ENCODE measurements at regions not wholly inside any gene's neighbourhood (a gene's known extent, or its start where the extent isn't known, plus 50 kb on each side); places are given as distances from the start of the nearest gene placed in this dataset.

GRCh38 chr7:83301416-83301815 lies 138.7 kb upstream of the PCLO start:
- TF ChIP-seq, protein P1, sequence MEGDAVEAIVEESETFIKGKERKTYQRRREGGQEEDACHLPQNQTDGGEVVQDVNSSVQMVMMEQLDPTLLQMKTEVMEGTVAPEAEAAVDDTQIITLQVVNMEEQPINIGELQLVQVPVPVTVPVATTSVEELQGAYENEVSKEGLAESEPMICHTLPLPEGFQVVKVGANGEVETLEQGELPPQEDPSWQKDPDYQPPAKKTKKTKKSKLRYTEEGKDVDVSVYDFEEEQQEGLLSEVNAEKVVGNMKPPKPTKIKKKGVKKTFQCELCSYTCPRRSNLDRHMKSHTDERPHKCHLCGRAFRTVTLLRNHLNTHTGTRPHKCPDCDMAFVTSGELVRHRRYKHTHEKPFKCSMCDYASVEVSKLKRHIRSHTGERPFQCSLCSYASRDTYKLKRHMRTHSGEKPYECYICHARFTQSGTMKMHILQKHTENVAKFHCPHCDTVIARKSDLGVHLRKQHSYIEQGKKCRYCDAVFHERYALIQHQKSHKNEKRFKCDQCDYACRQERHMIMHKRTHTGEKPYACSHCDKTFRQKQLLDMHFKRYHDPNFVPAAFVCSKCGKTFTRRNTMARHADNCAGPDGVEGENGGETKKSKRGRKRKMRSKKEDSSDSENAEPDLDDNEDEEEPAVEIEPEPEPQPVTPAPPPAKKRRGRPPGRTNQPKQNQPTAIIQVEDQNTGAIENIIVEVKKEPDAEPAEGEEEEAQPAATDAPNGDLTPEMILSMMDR (IDR thresholded peaks at IDR 0.05; ENCODE audit: low read depth, low read length) = no peak
- no peak for TF ChIP-seq EZH2phosphoT487 (IDR thresholded peaks at IDR 0.05; ENCODE audit: low read depth)
